Mammary epithelial cell (primary cell): ENCODE measurements at regions not wholly inside any gene's neighbourhood (a gene's known extent, or its start where the extent isn't known, plus 50 kb on each side); places are given as distances from the start of the nearest gene placed in this dataset.
A peak's percentile ranks its signal among the peaks of the same experiment; 100 is the strongest.
"Not testable (repeated sequence)": the region's sequence is repeated elsewhere in the genome, so short reads cannot be mapped to it uniquely, and the experiment has no call there.

Experiments used
- EZH2 ChIP-seq: IDR thresholded peaks from 2 replicates; pipeline ENCODE4 v1.6.1; 2012; ENCODE audit warnings: low read length, inconsistent platforms, borderline replicate concordance
- TF ChIP-seq, protein P1 (sequence below), 2 donors: IDR thresholded peaks in 1 of 2; conservative IDR thresholded peaks in 1 of 2; 2 replicates each; pipeline ENCODE4 v1.5.1; 2011 to 2012; ENCODE audit warnings: inconsistent platforms in 2 of 2, low read length in 2 of 2, mild to moderate bottlenecking in 2 of 2, control low read depth in 1 of 2, low read depth in 1 of 2; ENCODE audit not compliant: insufficient read depth in 1 of 2; ENCODE audit errors: extremely low read depth in 1 of 2

DNA sequence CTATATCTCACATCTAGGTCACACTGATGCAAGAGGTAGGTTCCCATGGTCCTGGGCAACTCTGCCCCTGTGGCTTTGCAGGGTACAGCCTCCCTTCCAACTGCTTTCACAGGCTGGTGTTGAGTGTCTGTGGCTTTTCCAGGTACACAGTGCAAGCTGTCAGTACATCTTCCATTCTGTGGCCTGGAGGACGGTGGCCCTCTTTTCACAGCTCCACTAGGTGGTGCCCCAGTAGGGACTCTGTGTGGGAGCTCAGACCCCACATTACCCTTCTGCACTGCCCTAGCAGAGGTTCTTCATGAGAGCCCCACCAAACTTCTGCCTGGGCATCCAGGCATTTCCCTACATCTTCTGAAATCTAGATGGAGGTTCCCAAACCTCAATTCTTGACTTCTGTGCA is 547.4 kb upstream of the RAG2 start:
- TF ChIP-seq, protein P1, sequence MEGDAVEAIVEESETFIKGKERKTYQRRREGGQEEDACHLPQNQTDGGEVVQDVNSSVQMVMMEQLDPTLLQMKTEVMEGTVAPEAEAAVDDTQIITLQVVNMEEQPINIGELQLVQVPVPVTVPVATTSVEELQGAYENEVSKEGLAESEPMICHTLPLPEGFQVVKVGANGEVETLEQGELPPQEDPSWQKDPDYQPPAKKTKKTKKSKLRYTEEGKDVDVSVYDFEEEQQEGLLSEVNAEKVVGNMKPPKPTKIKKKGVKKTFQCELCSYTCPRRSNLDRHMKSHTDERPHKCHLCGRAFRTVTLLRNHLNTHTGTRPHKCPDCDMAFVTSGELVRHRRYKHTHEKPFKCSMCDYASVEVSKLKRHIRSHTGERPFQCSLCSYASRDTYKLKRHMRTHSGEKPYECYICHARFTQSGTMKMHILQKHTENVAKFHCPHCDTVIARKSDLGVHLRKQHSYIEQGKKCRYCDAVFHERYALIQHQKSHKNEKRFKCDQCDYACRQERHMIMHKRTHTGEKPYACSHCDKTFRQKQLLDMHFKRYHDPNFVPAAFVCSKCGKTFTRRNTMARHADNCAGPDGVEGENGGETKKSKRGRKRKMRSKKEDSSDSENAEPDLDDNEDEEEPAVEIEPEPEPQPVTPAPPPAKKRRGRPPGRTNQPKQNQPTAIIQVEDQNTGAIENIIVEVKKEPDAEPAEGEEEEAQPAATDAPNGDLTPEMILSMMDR (conservative IDR thresholded peaks at IDR 0.05 in 1 of 2, IDR thresholded peaks at IDR 0.05 in 1 of 2; ENCODE audit: extremely low read depth in 1 of 2, insufficient read depth in 1 of 2, low read depth in 1 of 2, low read length in 2 of 2): peak in 1 of 2 donors; percentile 16
- not testable (repeated sequence) for TF ChIP-seq EZH2
